Stimulated activated CD4-positive, alpha-beta T cell treated with anti-CD3 and anti-CD28 coated beads, Interleukin-2, amount 100 ng/mL, for 48 hours (primary cell): ENCODE measurements at regions not wholly inside any gene's neighbourhood (a gene's known extent, or its start where the extent isn't known, plus 50 kb on each side); places are given as distances from the start of the nearest gene placed in this dataset.
"Not testable (repeated sequence)": the region's sequence is repeated elsewhere in the genome, so short reads cannot be mapped to it uniquely, and the experiment has no call there.

Experiments
- DNase-seq, 2 donors: peaks; one replicate each; pipeline ENCODE4 v3.0.0-alpha.2; 2020

- no peak for DNase-seq
These were observed 73.4 kb upstream of the ZNF469 start for GRCh38 chr16:88309174-88309907.

GRCh38 chr16:88309908-88310265 lies 72.9 kb upstream of the ZNF469 start:
- DNase-seq, result no peak

- no peak for DNase-seq
These were observed 71.8 kb upstream of the ZNF469 start for GRCh38 chr16:88310796-88311605.

GRCh38 chr16:88311860-88312259 lies 70.9 kb upstream of the ZNF469 start:
- DNase-seq, result not testable (repeated sequence)

GRCh38 chr16:88312732-88313131 lies 70.0 kb upstream of the ZNF469 start:
- DNase-seq, result no peak

- DNase-seq, result no peak
These were observed 67.7 kb upstream of the ZNF469 start for GRCh38 chr16:88314991-88315542.

GRCh38 chr16:88315543-88316105 lies 67.1 kb upstream of the ZNF469 start:
- no peak for DNase-seq

GRCh38 chr16:88316151-88316550 lies 66.6 kb upstream of the ZNF469 start:
- DNase-seq, result no peak

GRCh38 chr16:88316941-88317612 lies 65.7 kb upstream of the ZNF469 start:
- no peak for DNase-seq

GRCh38 chr16:88317613-88317965 lies 65.2 kb upstream of the ZNF469 start:
- DNase-seq, result no peak

- DNase-seq, result no peak
These were observed 64.7 kb upstream of the ZNF469 start for GRCh38 chr16:88318051-88318450.

- no peak for DNase-seq
These were observed 64.2 kb upstream of the ZNF469 start for GRCh38 chr16:88318521-88318920.

GRCh38 chr16:88319116-88319965 lies 63.4 kb upstream of the ZNF469 start:
- DNase-seq, result no peak

GRCh38 chr16:88320947-88321634 lies 61.7 kb upstream of the ZNF469 start:
- peak; percentile 3 to 7 for DNase-seq

GRCh38 chr16:88321635-88322499 lies 60.9 kb upstream of the ZNF469 start:
- no peak for DNase-seq

GRCh38 chr16:88322500-88322970 lies 60.2 kb upstream of the ZNF469 start:
- no peak for DNase-seq

- no peak for DNase-seq
These were observed 59.7 kb upstream of the ZNF469 start for GRCh38 chr16:88323041-88323440.

GRCh38 chr16:88323546-88324330 lies 59.0 kb upstream of the ZNF469 start:
- no peak for DNase-seq

- DNase-seq, result no peak
These were observed 57.5 kb upstream of the ZNF469 start for GRCh38 chr16:88325087-88325750.
